Body of pancreas (tissue), 4 donors: ENCODE measurements at regions not wholly inside any gene's neighbourhood (a gene's known extent, or its start where the extent isn't known, plus 50 kb on each side); places are given as distances from the start of the nearest gene placed in this dataset.
"Not testable (repeated sequence)": the region's sequence is repeated elsewhere in the genome, so short reads cannot be mapped to it uniquely, and the experiment has no call there.

ENCODE experiments used
- ATAC-seq: fragments of 150-250 bp; one replicate; pipeline ENCODE4 v1.9.1; 2016
- DNase-seq, 4 donors: peaks; one replicate each; pipeline ENCODE4 v3.0.0-alpha.2; 2019
- H3K27ac ChIP-seq, 4 donors: fragments of 200-600 bp; sonication (generic); 1 replicate in 3 of 4; 2 replicates in 1 of 4; pipeline versions ENCODE4 v1.5.1 to v1.6.1; 2016 to 2019; ENCODE audit warnings: mild to moderate bottlenecking in 1 of 4, mixed read lengths in 1 of 4, moderate library complexity in 1 of 4
- H3K27me3 ChIP-seq, 2 donors: fragments of 200-600 bp; sonication (generic); one replicate each; pipeline ENCODE4 v1.6.0; 2016; ENCODE audit warnings: mild to moderate bottlenecking in 1 of 2
- H3K36me3 ChIP-seq, 2 donors: fragments of 200-600 bp; sonication (generic); replicated peaks in 1 of 2; 2 replicates each; pipeline ENCODE4 v1.5.1; 2016; ENCODE audit warnings: low read depth in 2 of 2; ENCODE audit not compliant: insufficient read depth in 1 of 2
- H3K4me1 ChIP-seq: fragments of 200-600 bp; sonication (generic); one replicate; pipeline ENCODE4 v1.6.0; 2016
- H3K4me3 ChIP-seq, 2 donors: fragments of 200-600 bp; sonication (generic); 1 replicate in 1 of 2; 2 replicates in 1 of 2; pipeline ENCODE4 v1.5.1; 2016 to 2019
- H3K9me3 ChIP-seq, 3 donors: fragments of 200-600 bp; sonication (generic); 1 replicate in 2 of 3; 2 replicates in 1 of 3; pipeline ENCODE4 v1.5.1; 2016
- POLR2A ChIP-seq, 3 donors: fragments of 450-650 bp; IDR thresholded peaks; one replicate each; pipeline ENCODE4 v1.6.1; 2016; ENCODE audit warnings: antibody characterized with exemption in 3 of 3, mild to moderate bottlenecking in 2 of 3
- WGBS, 2 donors: methylation state at CpG; one replicate each; pipeline ENCODE4 v1.1.5; 2017; 5-methylcytosine and 5-hydroxymethylcytosine counted together
- intact Hi-C: fragments of 100-400 bp; cut with DNase I; formaldehyde crosslinking; loops from one replicate; pipeline ENCODE4 v1.15.1; 2023

- H3K27me3 ChIP-seq, ATAC-seq, H3K4me3 ChIP-seq, intact Hi-C loops, H3K36me3 ChIP-seq, H3K27ac ChIP-seq, H3K4me1 ChIP-seq, DNase-seq, H3K9me3 ChIP-seq: not testable (repeated sequence)
- 45 to 91% methylated on average over 1 of the region's 1 CpG for WGBS, 2 donors
These were observed 72.7 kb upstream of the NPIPB12 start for GRCh38 chr16:29578898-29579297.

- ATAC-seq, DNase-seq, H3K4me3 ChIP-seq, H3K4me1 ChIP-seq, H3K27ac ChIP-seq, intact Hi-C loops, H3K36me3 ChIP-seq, H3K27me3 ChIP-seq, H3K9me3 ChIP-seq: not testable (repeated sequence)
- 83 to 91% methylated on average over 4 of the region's 4 CpGs for WGBS, 2 donors
These were observed 75.6 kb upstream of the NPIPB12 start for GRCh38 chr16:29581764-29582163.

- H3K36me3 ChIP-seq, DNase-seq, intact Hi-C loops, H3K9me3 ChIP-seq, H3K4me3 ChIP-seq, H3K4me1 ChIP-seq, H3K27me3 ChIP-seq, H3K27ac ChIP-seq, ATAC-seq: not testable (repeated sequence)
- WGBS, 2 donors, result 76 to 94% methylated on average over 4 of the region's 6 CpGs
These were observed 71.1 kb upstream of the SPN start for GRCh38 chr16:29591919-29592318.

GRCh38 chr16:29594269-29594925 is 68.7 kb upstream of the SPN start:
- H3K4me1 ChIP-seq, intact Hi-C loops, H3K27me3 ChIP-seq, H3K9me3 ChIP-seq, H3K4me3 ChIP-seq, H3K36me3 ChIP-seq: not testable (repeated sequence)
- 0% methylated on average over 4 to 5 of the region's 38 CpGs for WGBS, 2 donors
- peak; percentile 28 to 73 (median 46) for DNase-seq
- ATAC-seq, result peak; percentile 77
- peak overlapping the region; percentile 8 to 95 (median 93) for H3K27ac ChIP-seq

- H3K9me3 ChIP-seq, H3K4me1 ChIP-seq, H3K27me3 ChIP-seq, intact Hi-C loops, H3K36me3 ChIP-seq: not testable (repeated sequence)
- peak; percentile 68 to 79 (median 69) for TF ChIP-seq POLR2A (IDR thresholded peaks at IDR 0.05)
- Histone ChIP-seq H3K27ac (peak overlapping the region; percentile 85 to 95 (median 93)), H3K4me3 (peak overlapping the region in 1 of 2 donors; percentile 41)
- ATAC-seq (peak; percentile 87), DNase-seq (peak; percentile 92 to 94 (median 94))
- 0 to 1% methylated on average over 24 to 64 of the region's 91 CpGs for WGBS, 2 donors
These were observed 67.9 kb upstream of the SPN start for GRCh38 chr16:29594926-29595838.

- H3K4me1 ChIP-seq, H3K27me3 ChIP-seq, H3K36me3 ChIP-seq, intact Hi-C loops, DNase-seq, H3K27ac ChIP-seq, ATAC-seq, H3K9me3 ChIP-seq, H3K4me3 ChIP-seq: not testable (repeated sequence)
- WGBS, 2 donors, result 94 to 97% methylated on average over 6 to 7 of the region's 7 CpGs
These were observed 66.0 kb upstream of the SPN start for GRCh38 chr16:29597030-29597429.

GRCh38 chr16:29600111-29601000 is 62.7 kb upstream of the SPN start:
- ATAC-seq, H3K4me1 ChIP-seq, H3K36me3 ChIP-seq, H3K4me3 ChIP-seq, H3K9me3 ChIP-seq, H3K27me3 ChIP-seq, H3K27ac ChIP-seq, intact Hi-C loops: not testable (repeated sequence)
- peak in 2 of 4 donors; percentile 26 to 43 for DNase-seq
- 62 to 83% methylated on average over 14 to 25 of the region's 26 CpGs for WGBS, 2 donors

- H3K36me3 ChIP-seq, H3K27ac ChIP-seq, intact Hi-C loops, DNase-seq, H3K27me3 ChIP-seq, H3K4me1 ChIP-seq, ATAC-seq, H3K9me3 ChIP-seq, H3K4me3 ChIP-seq: not testable (repeated sequence)
- WGBS, 2 donors, result 84 to 90% methylated on average over 5 to 9 of the region's 9 CpGs
These were observed 60.8 kb upstream of the SPN start for GRCh38 chr16:29602247-29602625.

- H3K4me1 ChIP-seq, ATAC-seq, H3K27ac ChIP-seq, H3K9me3 ChIP-seq, DNase-seq, intact Hi-C loops, H3K4me3 ChIP-seq, H3K27me3 ChIP-seq, H3K36me3 ChIP-seq: not testable (repeated sequence)
- WGBS, 2 donors, result 58 to 70% methylated on average over 2 to 5 of the region's 6 CpGs
These were observed 60.4 kb upstream of the SPN start for GRCh38 chr16:29602683-29603088.

GRCh38 chr16:29604631-29605549 is 58.2 kb upstream of the SPN start:
- H3K4me1 ChIP-seq, DNase-seq, intact Hi-C loops, H3K4me3 ChIP-seq, H3K27me3 ChIP-seq, H3K9me3 ChIP-seq, H3K36me3 ChIP-seq, H3K27ac ChIP-seq, ATAC-seq: not testable (repeated sequence)
- 54 to 86% methylated on average over 9 to 12 of the region's 21 CpGs for WGBS, 2 donors
